RPMI7951 (cell line): ENCODE measurements at regions not wholly inside any gene's neighbourhood (a gene's known extent, or its start where the extent isn't known, plus 50 kb on each side); places are given as distances from the start of the nearest gene placed in this dataset.
A peak's percentile ranks its signal among the peaks of the same experiment; 100 is the strongest.
"Not testable (repeated sequence)": the region's sequence is repeated elsewhere in the genome, so short reads cannot be mapped to it uniquely, and the experiment has no call there.

Experiments
- DNase-seq: peaks from one replicate; pipeline ENCODE4 v3.0.0-alpha.2; 2012; ENCODE audit warnings: low read depth

DNA sequence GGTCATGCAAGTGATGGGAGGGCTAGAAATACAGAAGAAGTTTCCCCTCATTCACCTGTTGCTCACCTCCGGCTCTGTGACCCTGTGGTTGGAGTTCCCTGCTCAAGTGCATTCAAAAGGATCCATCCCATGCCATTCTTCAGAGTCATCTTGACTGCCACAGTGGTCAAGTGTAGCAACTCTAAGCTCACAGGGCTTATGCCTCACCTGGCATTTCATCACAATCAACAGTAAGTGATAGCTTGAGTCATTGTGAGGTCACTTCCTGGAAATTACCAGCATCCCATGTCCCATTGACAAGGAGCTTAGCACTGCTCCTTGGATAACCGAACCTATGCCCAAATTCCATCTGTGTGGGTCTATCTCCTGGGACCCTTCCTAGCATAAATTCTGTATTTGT lies 55.6 kb downstream of the OR4C45 start:
- DNase-seq = peak; percentile 25

DNA sequence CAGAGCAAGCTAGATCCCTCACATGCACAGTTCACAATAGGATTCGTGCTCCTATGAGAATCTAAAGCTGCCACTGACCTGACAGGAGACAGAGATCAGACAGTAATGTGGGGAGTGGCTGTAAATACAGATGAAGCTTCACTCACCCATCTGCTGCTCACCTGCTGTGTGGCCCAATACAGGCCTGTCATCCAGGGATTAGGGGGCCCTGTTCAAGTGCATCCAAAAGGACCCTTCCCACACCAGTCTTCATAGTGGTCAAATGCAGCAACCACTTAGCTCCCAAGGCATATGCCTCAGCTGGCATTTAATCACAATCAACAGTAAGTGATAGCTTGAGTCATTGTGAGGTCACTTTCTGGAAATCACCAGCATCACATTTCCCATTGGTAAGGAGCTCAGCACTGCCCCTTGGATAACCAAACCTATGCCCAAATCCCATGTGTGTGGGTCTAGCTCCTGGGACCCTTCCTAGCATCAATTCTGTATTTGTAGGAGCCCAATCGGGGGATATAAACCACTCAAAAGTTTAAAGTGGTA lies 65.6 kb downstream of the OR4C45 start:
- peak; percentile 28 for DNase-seq

DNA sequence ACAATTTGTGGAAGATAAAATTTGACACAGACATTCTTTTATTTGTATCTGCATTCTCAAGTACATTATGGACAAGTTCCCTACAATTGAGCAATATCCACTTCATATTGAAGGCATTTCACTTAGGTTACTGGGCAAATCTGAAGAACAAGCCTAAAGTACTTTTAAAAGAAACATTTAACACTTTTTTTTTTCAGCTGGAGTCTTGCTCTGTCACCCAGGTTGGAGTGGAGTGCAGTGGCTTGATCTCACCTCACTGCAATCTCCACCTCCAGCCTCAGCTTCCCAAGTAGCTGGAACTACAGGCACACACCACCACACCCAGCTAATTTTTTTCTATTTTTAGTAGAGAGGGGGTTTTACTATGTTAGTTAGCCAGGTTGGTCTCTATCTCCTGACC lies 70.2 kb downstream of the OR4C45 start:
- DNase-seq = no peak

DNA sequence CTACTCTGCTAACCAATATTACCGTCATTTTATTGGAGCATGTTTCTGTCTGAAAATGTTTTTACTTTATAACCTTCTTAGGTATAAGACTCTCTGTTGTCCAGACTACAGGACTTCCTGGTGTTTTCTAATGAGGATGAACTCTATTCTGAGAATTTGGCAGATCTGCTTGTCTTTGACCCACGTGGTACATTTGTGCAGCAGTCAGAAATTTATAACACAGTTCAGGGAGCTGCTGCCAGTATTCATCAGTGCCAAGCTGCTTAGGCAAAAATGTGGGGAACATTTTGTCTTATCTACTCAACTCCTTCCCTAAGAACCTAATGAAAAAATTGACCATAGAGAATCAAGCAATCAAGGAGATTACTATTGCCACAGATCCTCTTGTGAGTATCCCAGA lies 108.0 kb downstream of the OR4C45 start:
- DNase-seq = not testable (repeated sequence)

DNA sequence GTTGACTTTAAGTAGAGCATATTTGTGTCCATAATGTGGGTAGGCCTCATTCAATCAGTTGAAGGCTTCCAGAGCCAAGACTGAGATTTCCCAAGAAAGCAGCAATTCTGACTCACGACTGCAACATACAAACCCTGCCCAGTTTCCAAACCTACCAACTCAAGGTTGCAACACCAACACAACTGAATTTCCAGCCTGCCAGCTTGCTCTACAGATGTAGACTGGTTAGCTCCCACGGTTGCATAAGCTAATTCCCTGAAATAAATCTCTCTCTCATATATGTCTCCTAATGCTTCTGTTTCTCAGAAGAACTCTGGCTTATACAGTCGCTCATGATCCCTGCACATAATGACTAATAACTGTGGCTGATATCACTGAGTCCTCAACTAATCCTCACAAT lies 113.6 kb downstream of the OR4C45 start:
- peak; percentile 15 for DNase-seq

DNA sequence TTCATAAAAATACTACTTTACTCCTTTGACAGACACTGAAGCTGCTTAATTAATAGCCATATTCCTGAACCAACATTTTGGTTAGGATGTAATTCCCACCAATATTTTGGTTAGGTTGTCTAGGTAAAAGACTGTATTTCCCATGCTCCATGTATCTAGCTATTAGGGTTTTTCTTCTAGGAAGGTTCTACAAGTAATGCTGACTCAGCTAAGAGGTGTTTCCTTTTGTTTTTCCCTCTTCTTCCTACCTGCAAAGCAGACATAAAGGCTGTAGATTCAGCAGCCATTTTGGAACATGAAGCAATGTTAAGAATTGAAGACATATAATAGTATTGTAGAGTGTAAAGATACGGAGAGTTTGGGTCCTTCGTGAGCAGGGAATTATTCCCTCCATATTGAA lies 115.3 kb downstream of the OR4C45 start:
- DNase-seq = not testable (repeated sequence)

DNA sequence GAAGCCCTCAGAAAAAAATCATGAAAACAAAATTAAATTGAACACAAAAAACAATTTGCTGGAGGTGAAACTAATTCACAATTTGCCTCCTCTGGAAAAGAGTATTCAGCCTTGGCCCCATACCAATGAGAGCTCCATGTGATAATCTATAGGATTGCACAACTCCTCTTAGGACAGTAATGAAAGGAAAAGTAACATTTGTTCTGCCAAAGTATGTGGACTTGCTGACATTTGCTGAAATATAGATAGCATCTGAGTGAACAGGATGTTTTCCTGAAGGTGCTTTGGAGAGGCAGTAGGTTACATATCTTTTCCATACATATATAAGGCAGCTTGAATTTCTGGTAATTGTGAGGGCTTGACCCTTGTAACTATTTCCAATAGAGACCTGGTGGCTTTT lies 122.8 kb downstream of the OR4C45 start:
- DNase-seq = no peak

DNA sequence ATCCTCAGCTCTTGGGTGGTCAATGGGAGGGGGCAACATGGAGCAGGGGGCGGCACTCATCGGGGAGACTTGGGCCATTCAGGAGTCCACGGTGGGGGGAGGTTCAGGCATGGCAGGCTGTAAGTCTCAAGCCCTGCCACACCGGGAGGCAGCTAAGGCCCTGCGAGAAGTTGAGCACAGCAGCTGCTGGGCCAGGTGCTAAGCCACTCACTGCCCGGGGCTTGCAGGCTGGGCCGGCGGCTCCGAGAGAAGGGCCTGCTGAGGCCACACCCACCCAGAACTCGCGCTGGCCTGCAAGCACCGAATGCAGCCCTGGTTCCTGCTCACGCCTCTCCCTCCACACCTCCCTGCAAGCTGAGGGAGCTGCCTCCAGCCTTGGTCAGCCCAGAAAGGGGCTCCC lies 131.4 kb downstream of the OR4C45 start:
- DNase-seq = no peak

DNA sequence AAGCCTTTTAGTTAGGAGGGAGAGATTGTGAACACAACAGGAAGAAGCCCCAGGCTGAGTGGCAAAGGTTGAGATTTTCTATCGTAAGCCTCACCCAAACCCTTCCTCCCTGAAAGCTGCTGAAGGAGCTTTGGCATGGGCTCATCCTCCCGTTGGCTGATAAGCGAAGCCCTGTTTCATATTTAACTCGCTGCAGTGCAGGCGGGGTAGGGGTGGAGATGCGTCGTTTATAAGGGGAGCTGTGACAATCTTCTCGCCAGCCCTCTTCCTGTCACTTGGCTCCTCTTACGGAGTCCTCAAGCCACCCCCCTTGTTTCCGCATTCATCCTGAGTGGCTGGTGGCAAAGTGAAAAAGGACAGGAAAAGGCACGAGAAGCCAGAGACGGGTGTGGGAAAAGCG lies 137.0 kb downstream of the OR4C45 start:
- peak; percentile 12 for DNase-seq

DNA sequence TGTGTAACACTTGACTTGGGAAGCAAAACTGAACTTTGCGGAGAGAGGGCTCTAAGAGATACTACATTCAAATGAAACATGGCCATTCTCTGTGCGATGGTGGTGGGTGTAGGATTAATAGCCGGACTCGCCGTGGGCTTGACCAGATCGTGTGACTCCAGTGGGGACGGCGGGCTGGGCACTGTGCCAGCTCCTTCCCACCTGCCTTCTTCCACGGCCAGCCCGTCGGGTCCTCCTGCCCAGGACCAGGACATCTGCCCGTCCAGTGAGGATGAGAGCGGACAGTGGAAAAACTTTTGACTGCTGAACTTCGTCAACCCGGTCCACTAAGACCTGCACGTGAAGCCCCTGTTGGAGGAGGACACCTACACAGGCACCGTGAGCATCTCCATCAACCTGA lies 137.4 kb downstream of the OR4C45 start:
- no peak for DNase-seq

DNA sequence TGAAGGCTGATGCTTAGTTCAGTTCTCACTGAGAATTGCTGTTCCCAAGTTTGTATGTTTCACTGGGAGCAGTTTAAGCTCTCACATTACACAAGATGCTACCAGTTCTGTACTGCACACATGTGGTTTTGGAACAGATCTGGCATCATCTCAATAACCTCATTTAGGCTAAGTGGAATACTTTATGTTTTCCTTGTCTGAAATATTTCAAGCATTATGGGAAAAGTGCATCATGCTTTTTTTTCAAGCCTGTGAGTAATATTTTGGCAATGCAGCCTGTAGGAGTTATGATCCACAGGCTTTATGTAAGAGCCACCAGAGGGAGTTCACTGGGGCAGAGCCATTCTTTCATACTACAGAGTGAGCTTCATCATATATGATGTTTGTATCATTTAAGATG lies 141.5 kb downstream of the OR4C45 start:
- peak; percentile 68 for DNase-seq

DNA sequence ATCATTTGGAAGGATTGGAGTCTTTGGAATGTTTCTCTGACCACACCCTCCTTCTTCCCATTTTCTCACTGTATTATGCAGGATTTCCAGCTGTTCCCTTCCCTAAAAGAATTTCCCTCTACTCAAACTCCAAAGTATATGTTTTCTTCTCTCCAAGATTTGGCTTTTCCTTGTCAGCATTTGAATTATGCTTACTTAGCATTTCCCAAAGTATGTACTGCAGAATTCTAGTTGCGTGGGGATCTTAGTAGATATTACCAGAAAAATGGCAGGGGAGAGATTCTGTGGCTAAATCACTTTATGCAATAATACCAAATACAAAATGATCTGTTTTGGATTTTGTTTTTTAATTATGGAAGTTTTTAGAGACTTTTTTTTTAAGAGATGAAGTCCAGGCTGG lies 142.3 kb downstream of the OR4C45 start:
- no peak for DNase-seq

DNA sequence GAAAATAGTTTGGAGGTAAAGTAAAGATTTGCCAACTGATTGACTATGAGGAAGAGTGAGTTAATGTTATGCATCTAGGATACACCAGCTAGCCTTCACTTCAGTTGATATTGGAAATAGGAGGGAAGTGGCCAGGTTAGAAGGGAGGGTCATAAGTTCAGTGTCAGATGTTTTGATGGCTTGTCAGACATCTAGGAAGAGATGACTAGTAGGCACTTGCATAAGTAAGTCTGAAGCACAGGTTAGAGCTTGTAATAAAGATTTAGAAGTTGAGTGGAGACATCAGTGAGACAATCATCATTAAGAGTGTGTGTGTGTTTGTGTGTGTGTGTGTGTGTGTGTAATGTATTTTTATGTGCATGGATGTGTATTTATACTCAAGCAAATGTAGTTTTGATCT lies 146.1 kb downstream of the OR4C45 start:
- no peak for DNase-seq

DNA sequence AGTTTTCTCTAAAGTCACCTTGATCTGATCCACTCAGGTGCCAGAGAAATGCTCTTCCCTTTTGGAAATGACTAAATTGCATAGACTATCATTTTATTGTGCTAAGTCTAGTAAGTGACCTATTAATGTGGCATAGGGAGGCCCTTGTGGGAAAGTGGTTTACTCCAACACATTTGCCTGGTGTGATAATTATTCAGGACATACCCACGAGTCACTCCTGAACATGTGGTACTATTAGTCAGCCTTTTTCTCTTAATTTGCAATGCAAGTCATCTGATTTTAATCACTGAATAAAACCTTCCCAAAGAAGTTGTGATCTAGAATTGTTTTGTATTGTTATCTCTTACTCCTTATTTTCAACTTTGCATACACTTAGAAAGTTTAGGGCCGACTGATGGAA lies 148.7 kb downstream of the OR4C45 start:
- DNase-seq = no peak

DNA sequence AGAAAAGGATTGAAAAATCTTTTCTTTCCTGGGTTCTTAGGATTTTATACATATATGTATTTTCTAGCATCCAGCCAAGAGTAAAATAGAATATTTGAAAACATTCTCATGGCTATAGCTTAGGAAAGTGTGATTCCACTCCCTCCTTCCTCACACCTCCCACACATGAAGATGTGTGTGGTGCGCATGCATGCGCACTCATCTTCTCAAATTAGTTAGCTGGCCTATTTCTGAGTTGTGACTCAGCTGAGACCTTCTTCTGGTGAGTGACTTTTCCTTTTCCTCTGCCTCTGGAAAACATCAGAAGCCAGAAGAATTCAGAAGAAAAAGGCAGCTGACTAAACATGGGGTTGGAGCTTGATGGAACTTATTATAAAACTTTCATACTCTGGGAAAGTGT lies 149.8 kb downstream of the OR4C45 start:
- DNase-seq = no peak

DNA sequence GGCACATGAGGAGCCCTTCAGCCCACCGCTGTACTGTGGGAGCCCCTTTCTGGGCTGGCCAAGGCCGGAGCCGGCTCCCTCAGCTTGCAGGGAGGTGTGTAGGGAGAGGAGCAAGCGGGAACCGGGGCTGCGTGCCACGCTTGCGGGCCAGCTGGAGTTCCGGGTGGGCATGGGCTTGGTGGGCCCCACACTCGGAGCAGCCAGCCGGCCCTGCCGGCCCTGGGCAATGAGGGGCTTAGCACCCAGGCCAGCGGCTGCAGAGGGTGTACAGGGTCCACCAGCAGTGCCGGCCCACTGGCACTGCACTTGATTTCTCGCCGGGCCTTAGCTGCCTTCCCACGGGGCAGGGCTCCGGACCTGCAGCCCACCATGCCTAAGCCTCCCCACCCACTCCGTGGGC lies 150.5 kb downstream of the OR4C45 start:
- not testable (repeated sequence) for DNase-seq

DNA sequence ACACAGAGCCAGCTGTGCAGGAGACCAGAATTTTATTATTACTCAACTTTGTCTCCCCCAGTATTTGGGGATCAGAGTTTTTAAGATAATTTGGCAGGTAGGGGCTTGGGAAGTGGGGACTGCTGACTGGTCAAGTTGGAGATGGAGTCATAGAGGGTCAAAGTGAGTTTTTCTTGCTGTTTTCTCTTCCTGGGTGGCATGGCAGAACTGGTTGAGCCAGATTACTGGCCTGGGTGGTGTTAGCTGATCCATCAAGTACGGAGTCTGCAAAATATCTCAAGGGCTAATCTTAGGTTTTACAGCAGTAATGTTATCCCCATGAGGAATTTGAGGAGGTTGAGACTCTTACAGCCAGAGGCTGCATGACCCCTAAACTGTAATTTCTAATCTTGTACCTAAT lies 153.5 kb downstream of the OR4C45 start:
- no peak for DNase-seq

DNA sequence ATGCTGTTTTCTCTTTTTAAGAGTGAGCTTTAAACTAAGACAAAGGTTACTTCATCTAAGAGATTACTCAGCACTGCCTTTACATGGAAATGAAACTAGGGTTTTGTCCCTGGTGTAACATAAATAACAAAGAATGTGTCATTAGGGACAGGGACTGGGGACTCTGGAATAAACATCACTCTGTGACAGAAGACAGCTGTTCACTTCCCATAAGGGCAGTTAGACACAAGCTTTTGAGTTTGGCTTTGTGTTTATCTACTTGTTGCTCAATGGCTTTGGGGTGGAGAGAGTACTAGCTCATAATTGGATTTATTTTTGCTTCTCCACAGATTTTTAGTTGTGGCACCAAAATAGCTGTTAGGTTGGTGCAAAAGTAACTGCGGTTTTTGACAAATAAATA lies 154.5 kb downstream of the OR4C45 start:
- no peak for DNase-seq

DNA sequence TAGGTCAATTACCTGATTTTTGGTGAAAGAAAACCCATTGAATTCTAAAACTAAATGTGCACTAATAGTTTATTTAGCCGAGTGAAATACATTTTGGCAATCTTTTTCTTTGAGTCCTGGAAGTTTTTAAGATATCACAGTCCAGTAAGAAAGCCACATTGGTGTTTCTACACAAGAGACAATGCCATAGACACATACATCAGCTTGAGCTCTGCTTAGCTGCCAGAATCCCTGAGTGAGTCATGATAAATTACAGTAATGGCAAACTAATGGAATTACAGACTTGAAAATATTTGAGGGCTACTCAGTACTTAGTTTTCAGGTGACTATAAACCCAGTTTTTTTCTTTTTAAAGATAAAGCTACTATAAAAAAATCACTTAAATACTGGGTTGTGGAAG lies 155.4 kb downstream of the OR4C45 start:
- no peak for DNase-seq

DNA sequence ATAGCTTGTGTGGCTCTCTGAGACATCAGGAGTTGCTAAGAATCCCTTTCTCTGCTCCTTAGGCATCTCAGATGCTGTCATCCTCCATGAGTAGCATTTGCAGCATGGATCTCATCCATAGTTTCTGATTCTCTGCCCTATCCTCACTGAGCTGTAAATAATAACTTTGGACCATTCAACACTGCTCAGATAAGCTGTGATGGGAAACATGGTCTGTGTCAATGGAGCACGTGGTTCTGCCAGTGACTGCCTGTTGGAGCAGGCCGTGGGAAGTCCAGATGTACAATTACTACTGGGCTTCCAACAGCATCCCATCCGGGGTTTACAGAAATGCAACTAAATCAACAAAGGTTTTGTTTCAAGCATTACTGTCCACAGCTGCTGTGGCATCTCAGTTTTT lies 160.1 kb downstream of the OR4C45 start:
- DNase-seq = no peak

DNA sequence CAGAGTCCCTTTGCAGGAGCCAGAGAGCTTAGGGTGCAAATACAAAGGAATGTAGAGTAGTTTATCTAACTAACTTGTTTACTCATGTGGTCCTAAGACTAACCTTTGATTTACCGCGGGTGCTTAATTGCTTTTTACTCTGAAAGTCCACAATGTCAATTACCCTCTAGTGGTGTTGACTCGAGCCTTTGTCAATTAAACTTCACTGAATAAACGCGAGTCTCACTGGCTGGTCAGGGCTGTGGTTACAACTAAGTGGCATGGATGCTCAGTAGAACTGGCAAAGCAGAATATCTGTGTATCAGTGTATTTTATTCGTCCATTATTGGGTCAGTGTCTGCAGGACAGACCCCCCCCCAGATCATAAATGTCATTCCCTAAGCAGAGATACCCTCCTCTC lies 181.7 kb downstream of the OR4C45 start:
- no peak for DNase-seq

DNA sequence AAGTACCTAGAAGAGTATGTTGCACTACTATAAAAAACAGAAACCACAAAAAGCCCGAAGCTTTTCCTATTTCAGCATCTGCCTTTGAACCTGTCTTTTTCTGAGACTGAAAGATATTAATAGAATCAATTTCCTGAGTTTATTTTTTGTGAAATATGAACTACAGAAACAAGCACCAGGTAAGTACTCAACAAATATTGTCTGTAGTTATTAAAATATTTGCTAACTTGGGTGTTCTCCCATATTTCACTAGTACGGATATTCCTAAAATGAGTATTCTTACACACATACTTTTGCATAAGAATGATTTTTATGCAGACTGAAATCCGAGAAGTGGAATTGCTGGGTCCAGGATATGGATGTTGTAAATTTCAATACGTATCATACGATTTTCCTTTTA lies 188.0 kb downstream of the OR4C45 start:
- no peak for DNase-seq

DNA sequence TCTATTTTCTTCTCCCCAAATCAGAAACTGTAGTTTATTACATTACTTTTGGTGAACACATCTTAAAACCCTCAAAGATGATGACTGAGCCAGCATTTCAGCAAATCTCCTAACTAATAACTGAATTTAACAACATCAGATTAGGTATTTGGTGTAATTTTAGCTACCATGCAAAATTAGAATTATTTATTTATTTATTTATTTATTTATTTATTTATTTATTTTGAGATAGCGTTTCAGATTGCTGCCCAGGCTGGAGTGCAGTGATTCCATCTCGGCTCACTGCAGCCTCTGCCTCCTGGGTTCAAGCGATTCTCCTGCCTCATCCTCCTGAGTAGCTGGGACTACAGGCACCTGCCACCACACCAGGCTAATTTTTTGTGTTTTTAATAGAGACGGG lies 205.7 kb downstream of the OR4C45 start:
- not testable (repeated sequence) for DNase-seq

DNA sequence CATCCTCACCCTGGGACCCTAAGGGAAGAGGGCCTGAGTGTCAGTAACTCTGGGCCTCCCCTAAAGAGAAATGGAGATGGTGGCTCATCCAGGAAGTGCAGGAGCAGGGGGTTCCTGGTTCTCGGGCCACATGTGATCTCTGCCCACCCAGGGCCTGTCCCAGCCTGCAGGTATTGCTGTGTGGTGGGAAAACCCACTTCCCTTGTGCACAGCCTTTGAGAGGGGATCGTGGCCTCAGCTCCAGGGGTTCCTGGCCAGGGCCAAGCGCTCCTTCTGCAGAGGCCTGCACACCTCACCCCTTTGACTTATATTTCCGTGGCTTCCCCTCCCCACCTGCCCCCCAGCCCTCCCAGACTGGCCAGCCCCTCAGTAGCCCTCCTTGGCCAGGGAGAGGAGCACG lies 213.5 kb downstream of the OR4C45 start:
- no peak for DNase-seq

DNA sequence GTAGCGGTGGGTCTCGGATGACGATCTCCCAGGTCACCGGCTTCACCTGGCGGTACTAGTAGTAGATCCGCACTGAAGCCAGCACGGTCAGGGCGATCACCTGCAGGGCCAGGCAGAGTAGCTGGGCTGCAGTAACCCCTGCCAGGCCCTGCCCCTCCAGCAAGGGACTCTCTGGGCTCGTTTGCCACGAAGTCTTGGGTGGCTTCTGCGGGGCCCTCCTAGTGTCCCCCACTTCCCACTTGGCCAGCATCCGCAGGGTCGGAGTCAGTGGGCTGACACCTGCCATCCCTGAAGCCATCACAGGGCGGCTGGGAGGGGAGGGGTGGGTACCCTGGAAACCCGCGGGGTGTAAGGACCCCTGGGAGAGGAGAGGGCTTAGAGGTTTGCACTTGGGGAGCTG lies 214.0 kb downstream of the OR4C45 start:
- DNase-seq = no peak
